ENCODE measurements at regions not wholly inside any gene's neighbourhood (a gene's known extent, or its start where the extent isn't known, plus 50 kb on each side); places are given as distances from the start of the nearest gene placed in this dataset.
A peak's percentile ranks its signal among the peaks of the same experiment; 100 is the strongest.
"Not testable (repeated sequence)": the region's sequence is repeated elsewhere in the genome, so short reads cannot be mapped to it uniquely, and the experiment has no call there.

GRCh38 chr6:97347111-97347510 lies 64.1 kb upstream of the MMS22L start:
- no peak for DNase-seq (ENCODE audit: low spot score)

- no peak for DNase-seq (ENCODE audit: low spot score)
Observed at GRCh38 chr6:97361286-97361685, 78.3 kb upstream of the MMS22L start.

DNA sequence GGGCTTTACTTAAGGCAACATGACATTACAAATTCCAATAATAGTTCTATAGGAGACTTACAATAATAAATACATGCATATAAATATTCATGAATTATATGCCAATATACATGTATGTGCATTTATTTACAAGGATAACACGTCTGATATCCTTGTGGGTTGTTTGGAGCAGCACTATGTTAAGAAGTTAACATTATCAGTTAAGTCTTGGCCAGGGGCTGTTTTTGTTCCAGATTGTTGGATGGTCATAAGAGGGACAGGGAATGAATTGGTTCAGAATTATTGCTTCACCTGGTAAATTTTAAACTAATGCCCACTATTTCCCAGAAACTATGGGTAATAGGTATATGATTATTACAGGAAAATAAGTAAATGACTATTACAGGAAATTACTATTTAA lies 81.3 kb upstream of the MMS22L start:
- DNase-seq (ENCODE audit: low spot score), result no peak

DNA sequence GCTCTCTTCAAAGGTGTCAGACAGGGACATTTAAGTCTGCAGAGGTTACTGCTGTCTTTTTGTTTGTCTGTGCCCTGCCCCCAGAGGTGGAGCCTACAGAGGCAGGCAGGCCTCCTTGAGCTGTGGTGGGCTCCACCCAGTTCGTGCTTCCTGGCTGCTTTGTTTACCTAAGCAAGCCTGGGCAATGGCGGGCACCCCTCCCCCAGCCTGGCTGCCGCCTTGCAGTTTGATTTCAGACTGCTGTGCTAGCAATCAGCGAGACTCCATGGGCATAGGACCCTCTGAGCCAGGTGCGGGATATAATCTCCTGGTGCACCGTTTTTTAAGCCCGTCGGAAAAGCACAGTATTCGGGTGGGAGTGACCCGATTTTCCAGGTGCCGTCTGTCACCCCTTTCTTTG lies 99.1 kb upstream of the MMS22L start:
- not testable (repeated sequence) for DNase-seq (ENCODE audit: low spot score)

GRCh38 chr6:97392735-97393134 lies 109.7 kb upstream of the MMS22L start:
- no peak for DNase-seq (ENCODE audit: low spot score)

DNA sequence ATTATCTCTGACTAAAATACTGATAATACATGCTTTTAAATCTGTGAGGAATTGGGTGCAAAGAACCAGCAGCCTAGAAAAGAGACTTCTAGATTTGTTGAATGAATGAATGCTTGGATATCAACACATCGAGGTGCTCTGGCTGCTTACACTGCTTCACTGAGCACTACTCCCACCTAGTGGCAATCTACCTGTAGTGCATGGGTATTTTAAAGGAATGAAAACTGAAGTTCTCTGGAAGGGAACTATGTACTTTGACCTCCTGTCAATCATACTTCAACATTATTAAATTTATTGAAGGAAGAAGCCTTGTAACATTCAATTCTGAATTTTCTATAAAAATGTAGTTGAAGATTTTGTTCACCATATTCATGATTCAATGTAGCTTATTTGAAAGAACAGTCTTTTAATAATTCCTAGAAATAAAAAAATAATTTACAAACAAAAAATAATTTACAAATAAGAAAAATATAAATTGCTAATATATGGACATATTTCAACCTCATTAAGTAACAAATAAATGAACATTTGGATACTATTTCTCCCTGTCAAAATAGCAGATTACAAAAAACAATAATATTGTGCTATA lies 111.2 kb upstream of the MMS22L start:
- peak; percentile 74 for DNase-seq (ENCODE audit: low spot score)

GRCh38 chr6:97396880-97397279 lies 113.9 kb upstream of the MMS22L start:
- no peak for DNase-seq (ENCODE audit: low spot score)

- no peak for DNase-seq (ENCODE audit: low spot score)
Observed at GRCh38 chr6:97399208-97399607, 116.2 kb upstream of the MMS22L start.

- no peak for DNase-seq (ENCODE audit: low spot score)
Observed at GRCh38 chr6:97401533-97401932, 118.5 kb upstream of the MMS22L start.

GRCh38 chr6:97405818-97406409 lies 122.9 kb upstream of the MMS22L start:
- no peak for DNase-seq (ENCODE audit: low spot score)

DNA sequence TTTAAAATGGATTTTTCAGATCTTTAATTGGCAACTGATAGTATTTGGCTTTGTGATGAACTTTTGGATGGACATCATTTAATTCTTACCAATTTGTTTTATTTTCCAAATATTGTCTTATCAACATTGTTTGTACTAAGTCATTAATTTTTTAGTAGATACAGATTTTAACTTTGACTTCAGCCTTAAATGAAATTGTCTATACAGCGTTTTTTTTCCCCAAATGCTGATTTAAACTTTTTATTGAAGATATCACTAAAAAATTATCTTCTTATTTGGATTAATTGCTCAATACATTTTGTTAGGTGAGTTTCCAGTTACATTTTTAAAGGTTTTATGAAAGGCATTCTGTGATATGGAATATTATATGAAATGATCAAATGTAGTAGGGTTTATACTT lies 123.6 kb upstream of the MMS22L start:
- no peak for DNase-seq (ENCODE audit: low spot score)

GRCh38 chr6:97411610-97412009 lies 128.6 kb upstream of the MMS22L start:
- DNase-seq (ENCODE audit: low spot score), result no peak

DNA sequence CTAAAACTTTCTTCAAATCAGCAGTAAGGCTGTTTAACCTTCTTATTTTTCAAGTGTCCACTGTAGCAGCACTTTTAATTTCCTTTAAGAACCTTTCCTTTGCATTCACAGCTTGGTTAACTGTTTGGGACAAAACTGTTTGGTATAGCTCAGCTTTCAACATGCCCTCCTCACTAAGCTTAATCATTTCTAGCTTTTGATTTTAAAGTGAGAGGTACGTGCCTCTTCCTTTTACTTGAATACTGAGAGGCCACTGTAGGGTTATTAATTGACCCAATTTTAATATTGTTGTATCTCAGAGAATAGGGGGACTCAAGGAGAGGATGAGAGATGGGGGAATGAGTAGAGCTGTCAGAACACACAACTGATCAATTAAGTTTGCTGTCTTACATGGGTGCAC lies 129.5 kb upstream of the MMS22L start:
- no peak for DNase-seq (ENCODE audit: low spot score)

- DNase-seq (ENCODE audit: low spot score), result no peak
Observed at GRCh38 chr6:97422171-97422570, 139.2 kb upstream of the MMS22L start.

GRCh38 chr6:97423190-97423589 lies 140.2 kb upstream of the MMS22L start:
- DNase-seq (ENCODE audit: low spot score), result no peak

- DNase-seq (ENCODE audit: low spot score), result no peak
Observed at GRCh38 chr6:97427648-97428047, 144.6 kb upstream of the MMS22L start.

DNA sequence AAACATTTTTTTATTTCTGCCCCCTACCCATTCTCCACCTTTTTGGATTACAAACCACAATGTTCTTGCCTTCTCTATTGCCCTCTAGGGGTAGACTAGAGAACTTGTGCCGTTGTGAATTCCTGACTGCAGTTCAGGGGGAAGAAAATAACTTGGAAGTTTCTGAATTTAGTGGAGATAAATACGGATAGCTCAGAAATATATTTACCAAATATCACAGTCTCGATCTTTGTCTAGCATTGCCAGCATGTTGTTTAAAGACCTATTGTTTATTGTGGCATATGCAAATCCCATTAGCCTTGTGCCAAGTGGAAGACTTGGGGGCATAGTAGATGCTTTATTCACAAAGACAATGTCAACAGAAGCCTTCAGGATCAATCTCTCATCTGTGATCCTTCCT lies 154.1 kb upstream of the MMS22L start:
- DNase-seq (ENCODE audit: low spot score), result peak; percentile 18

DNA sequence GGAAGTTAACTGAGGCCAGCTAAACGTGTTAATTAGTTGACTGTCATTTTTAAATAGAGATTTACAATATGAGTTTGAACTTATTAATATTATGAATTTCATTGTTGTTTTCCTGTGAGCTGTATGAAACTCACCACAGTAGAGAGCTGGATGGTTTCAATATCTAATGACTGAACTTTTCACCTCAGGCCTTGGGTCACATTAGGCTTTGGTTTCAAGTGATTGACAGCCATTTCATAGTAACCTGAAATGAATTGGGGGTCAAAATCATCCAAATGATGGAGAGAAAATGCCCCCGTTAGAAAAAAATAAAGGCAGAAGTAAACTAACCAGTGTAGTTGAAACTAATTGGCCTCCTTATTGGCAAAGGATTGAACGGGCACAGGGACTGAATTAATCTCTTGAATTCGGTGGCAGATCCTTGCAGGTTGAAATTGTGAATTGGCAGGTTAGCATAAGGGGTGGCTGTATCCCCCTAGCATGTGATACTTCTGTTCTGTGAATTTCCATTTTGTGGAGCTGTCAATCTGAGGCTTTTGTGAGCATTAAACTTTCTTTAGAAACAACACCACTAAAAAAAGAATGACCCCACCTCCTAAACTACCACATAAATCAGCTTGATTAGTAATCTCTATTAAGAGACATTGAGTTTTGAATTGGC lies 155.1 kb upstream of the MMS22L start:
- DNase-seq (ENCODE audit: low spot score), result no peak

- DNase-seq (ENCODE audit: low spot score), result peak; percentile 2
Observed at GRCh38 chr6:97440590-97441176, 157.7 kb upstream of the MMS22L start.

- no peak for DNase-seq (ENCODE audit: low spot score)
Observed at GRCh38 chr6:97443408-97444080, 160.5 kb upstream of the MMS22L start.

DNA sequence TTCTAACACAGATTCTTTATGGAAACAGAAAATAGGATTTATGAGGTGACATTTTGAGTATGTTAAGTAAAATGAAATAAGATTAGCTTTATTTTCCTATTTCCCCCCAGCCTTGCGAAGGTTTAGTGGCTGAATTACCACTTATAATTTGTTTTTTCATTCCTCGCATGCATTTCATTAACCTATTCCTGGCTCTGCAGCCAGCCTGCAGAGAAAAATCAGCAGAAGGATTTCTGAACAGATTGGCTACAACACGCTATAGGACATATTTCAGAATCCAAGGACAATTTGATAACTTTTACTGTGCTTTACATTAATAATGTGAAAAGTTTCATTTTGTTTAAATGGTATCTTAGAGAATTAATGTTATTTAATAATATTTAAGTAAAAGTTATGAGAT lies 162.4 kb upstream of the MMS22L start:
- DNase-seq (ENCODE audit: low spot score), result no peak

- DNase-seq (ENCODE audit: low spot score), result no peak
Observed at GRCh38 chr6:97449444-97449966, 166.5 kb upstream of the MMS22L start.

- no peak for DNase-seq (ENCODE audit: low spot score)
Observed at GRCh38 chr6:97450087-97450486, 167.1 kb upstream of the MMS22L start.
